ENCODE measurements at regions not wholly inside any gene's neighbourhood (a gene's known extent, or its start where the extent isn't known, plus 50 kb on each side); places are given as distances from the start of the nearest gene placed in this dataset.

- no peak overlapping the region for H3K4me2 ChIP-seq (ENCODE audit: insufficient read depth, low read length)
- no peaks in the 10 kb centered on the region for H3K9me1 ChIP-seq (replicated peaks; ENCODE audit: control insufficient read depth, extremely low read depth, insufficient read depth, low read length)
- intact Hi-C loops (cut with micrococcal nuclease): no loop called here
- ChIA-PET CTCF (interaction anchor here (0.8 to 1.2 kb wide), 4 partner anchors 11 to 198 kb away, joined by 3 to 5 read pairs (median 4); no protein-coding TSS in a partner anchor), POLR2A (no interaction called here)
- DNase-seq (ENCODE audit: low read depth, low spot score) (no peak), FAIRE-seq (no peak)
- H3K9me3 ChIP-seq (replicated peaks; ENCODE audit: control insufficient read depth, insufficient read depth, low read length): no peaks in the 10 kb centered on the region
- no peaks in the 10 kb centered on the region for H3K4me1 ChIP-seq (ENCODE audit: control insufficient read depth, extremely low read depth, insufficient read depth, low read length)
- H3K79me2 ChIP-seq (ENCODE audit: control insufficient read depth, insufficient read depth, low read length): no peaks in the 10 kb centered on the region
- BruUV-seq (replicated peaks): no TSS peak
- H3K27ac ChIP-seq (ENCODE audit: insufficient read depth, low read depth, low read length): no peak overlapping the region
- H3K9ac ChIP-seq (replicated peaks; ENCODE audit: extremely low read depth, insufficient read depth, low read length): no peak overlapping the region
- no peaks in the 10 kb centered on the region for H3K36me3 ChIP-seq (ENCODE audit: control insufficient read depth in 2 of 2, extremely low read depth in 1 of 2, insufficient read depth in 2 of 2, low read length in 2 of 2)
- H4K20me1 ChIP-seq (replicated peaks; ENCODE audit: control insufficient read depth, extremely low read depth, insufficient read depth, low read length): no peaks in the 10 kb centered on the region
- dilution Hi-C loops (cut with MboI; ENCODE audit: extremely low pct_ligation_motif_present, low sequenced_read_pairs): no loop called here
- H3K27me3 ChIP-seq (ENCODE audit: control insufficient read depth in 2 of 2, insufficient read depth in 2 of 2, low read length in 2 of 2): no peaks in the 10 kb centered on the region
- no peak overlapping the region for H2AFZ ChIP-seq (ENCODE audit: low read depth, low read length)
- TF ChIP-seq POLR2AphosphoS5 (IDR thresholded peaks at IDR 0.05; ENCODE audit: insufficient read depth, low read depth, low read length) (no peak), MYC (IDR thresholded peaks at IDR 0.05; ENCODE audit: low read depth, low read length) (no peak), GATA2 (IDR thresholded peaks at IDR 0.05; ENCODE audit: insufficient read depth, insufficient read length, low read depth, low read length) (no peak), JUN (IDR thresholded peaks at IDR 0.05; ENCODE audit: borderline replicate concordance, insufficient read depth, insufficient read length, low read depth) (no peak), CTCF (IDR thresholded peaks at IDR 0.05; ENCODE audit: extremely low read depth in 1 of 2, insufficient read depth in 1 of 2, low read depth in 1 of 2, low read length in 2 of 2) (no peak)
- no peak overlapping the region for H3K4me3 ChIP-seq (replicated peaks in 1 of 3; ENCODE audit: insufficient read depth in 1 of 3, low read depth in 1 of 3, low read length in 3 of 3)
Observed at GRCh38 chr2:186044761-186045160, 306.2 kb downstream of the FSIP2 start.

GRCh38 chr2:186052930-186053329, 314.3 kb downstream of the FSIP2 start:
- BruUV-seq (replicated peaks): no TSS peak
- no peak overlapping the region for H2AFZ ChIP-seq (ENCODE audit: low read depth, low read length)
- no peak overlapping the region for H3K4me2 ChIP-seq (ENCODE audit: insufficient read depth, low read length)
- no peak overlapping the region for H3K27ac ChIP-seq (ENCODE audit: insufficient read depth, low read depth, low read length)
- no peak for TF ChIP-seq EZH2 (IDR thresholded peaks at IDR 0.05; ENCODE audit: borderline replicate concordance, low read depth, low read length, severe bottlenecking)
- TF ChIP-seq CTCF (IDR thresholded peaks at IDR 0.05; ENCODE audit: extremely low read depth in 1 of 2, insufficient read depth in 1 of 2, low read depth in 1 of 2, low read length in 2 of 2): no peak
- TF ChIP-seq POLR2AphosphoS5 (IDR thresholded peaks at IDR 0.05; ENCODE audit: insufficient read depth, low read depth, low read length): no peak
- H3K9ac ChIP-seq (replicated peaks; ENCODE audit: extremely low read depth, insufficient read depth, low read length): no peak overlapping the region
- dilution Hi-C loops (cut with MboI; ENCODE audit: extremely low pct_ligation_motif_present, low sequenced_read_pairs): no loop called here
- intact Hi-C loops (cut with micrococcal nuclease): no loop called here
- no peaks in the 10 kb centered on the region for H3K9me3 ChIP-seq (replicated peaks; ENCODE audit: control insufficient read depth, insufficient read depth, low read length)
- H3K4me1 ChIP-seq (ENCODE audit: control insufficient read depth, extremely low read depth, insufficient read depth, low read length): no peaks in the 10 kb centered on the region
- H3K9me1 ChIP-seq (replicated peaks; ENCODE audit: control insufficient read depth, extremely low read depth, insufficient read depth, low read length): no peaks in the 10 kb centered on the region
- no peak for FAIRE-seq
- H4K20me1 ChIP-seq (replicated peaks; ENCODE audit: control insufficient read depth, extremely low read depth, insufficient read depth, low read length): no peaks in the 10 kb centered on the region
- H3K79me2 ChIP-seq (ENCODE audit: control insufficient read depth, insufficient read depth, low read length): no peaks in the 10 kb centered on the region
- DNase-seq (ENCODE audit: low read depth, low spot score): no peak
- no peak overlapping the region for H3K4me3 ChIP-seq (replicated peaks in 1 of 3; ENCODE audit: insufficient read depth in 1 of 3, low read depth in 1 of 3, low read length in 3 of 3)
- H3K36me3 ChIP-seq (ENCODE audit: control insufficient read depth in 2 of 2, extremely low read depth in 1 of 2, insufficient read depth in 2 of 2, low read length in 2 of 2): no peaks in the 10 kb centered on the region
- H3K27me3 ChIP-seq (ENCODE audit: control insufficient read depth in 2 of 2, insufficient read depth in 2 of 2, low read length in 2 of 2): no peaks in the 10 kb centered on the region
- ChIA-PET POLR2A (no interaction called here), CTCF (no interaction called here)

All from endothelial cell of umbilical vein (primary cell).